ENCODE measurements at regions not wholly inside any gene's neighbourhood (a gene's known extent, or its start where the extent isn't known, plus 50 kb on each side); places are given as distances from the start of the nearest gene placed in this dataset.

DNA sequence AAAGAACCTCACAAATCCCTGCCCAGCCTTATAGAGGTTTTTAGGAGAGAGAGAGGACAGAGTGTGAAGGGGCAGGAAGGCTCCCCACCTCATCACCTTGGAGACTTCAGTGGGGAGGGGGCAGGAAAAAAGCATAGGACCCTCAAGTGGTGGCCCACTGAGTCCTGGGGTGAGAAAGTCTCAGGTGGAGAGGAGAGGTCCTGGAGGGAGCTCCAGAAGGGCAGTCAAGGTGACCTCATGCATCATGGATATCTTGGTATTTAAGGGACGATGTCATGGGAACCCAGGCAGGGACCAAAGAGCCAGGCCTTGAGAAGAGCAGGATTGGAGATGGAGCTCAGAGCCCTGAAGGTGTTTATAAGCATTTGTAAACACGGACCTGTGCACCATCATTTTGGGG is 204.5 kb downstream of the SLC4A3 start:
- H3K27me3 ChIP-seq, result no peaks in the 10 kb centered on the region
- TF ChIP-seq, protein P1, sequence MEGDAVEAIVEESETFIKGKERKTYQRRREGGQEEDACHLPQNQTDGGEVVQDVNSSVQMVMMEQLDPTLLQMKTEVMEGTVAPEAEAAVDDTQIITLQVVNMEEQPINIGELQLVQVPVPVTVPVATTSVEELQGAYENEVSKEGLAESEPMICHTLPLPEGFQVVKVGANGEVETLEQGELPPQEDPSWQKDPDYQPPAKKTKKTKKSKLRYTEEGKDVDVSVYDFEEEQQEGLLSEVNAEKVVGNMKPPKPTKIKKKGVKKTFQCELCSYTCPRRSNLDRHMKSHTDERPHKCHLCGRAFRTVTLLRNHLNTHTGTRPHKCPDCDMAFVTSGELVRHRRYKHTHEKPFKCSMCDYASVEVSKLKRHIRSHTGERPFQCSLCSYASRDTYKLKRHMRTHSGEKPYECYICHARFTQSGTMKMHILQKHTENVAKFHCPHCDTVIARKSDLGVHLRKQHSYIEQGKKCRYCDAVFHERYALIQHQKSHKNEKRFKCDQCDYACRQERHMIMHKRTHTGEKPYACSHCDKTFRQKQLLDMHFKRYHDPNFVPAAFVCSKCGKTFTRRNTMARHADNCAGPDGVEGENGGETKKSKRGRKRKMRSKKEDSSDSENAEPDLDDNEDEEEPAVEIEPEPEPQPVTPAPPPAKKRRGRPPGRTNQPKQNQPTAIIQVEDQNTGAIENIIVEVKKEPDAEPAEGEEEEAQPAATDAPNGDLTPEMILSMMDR (IDR thresholded peaks at IDR 0.05), result no peak
- no peak for TF ChIP-seq POLR2A (IDR thresholded peaks at IDR 0.05)
- no peak overlapping the region for H3K27ac ChIP-seq
- H3K9me3 ChIP-seq, result no peaks in the 10 kb centered on the region
- intact Hi-C loops (cut with DNase I; ENCODE audit: low total_unique reads), result no loop called here
- DNase-seq, result no peak
- H3K4me3 ChIP-seq, result no peak overlapping the region
- H3K4me1 ChIP-seq, result no peaks in the 10 kb centered on the region
- H3K36me3 ChIP-seq, result no peaks in the 10 kb centered on the region

DNA sequence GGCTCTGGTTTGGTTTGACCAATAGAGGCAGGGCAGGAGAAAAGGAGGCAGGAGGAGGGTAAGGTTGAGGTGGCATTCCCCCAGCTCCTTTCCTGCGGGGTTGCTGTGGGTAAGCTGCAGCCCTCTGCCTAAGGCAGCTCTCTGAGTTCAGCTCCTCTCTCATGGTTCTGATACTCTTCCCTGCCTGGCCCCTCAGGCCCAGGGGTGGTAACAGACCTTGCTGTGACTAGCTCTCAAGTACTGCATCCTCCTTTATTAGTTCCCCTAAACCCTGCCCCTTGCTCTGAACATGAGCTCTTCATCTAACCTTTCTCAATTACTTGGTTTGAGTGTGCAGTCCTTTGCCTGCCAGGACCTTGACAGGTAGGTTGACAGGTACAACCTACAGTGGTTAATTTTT is 205.5 kb downstream of the SLC4A3 start:
- intact Hi-C loops (cut with DNase I; ENCODE audit: low total_unique reads), result no loop called here
- H3K27me3 ChIP-seq, result no peaks in the 10 kb centered on the region
- no peaks in the 10 kb centered on the region for H3K36me3 ChIP-seq
- no peak overlapping the region for H3K4me3 ChIP-seq
- no peaks in the 10 kb centered on the region for H3K4me1 ChIP-seq
- no peak for DNase-seq
- H3K9me3 ChIP-seq, result no peaks in the 10 kb centered on the region
- no peak overlapping the region for H3K27ac ChIP-seq
- TF ChIP-seq POLR2A (IDR thresholded peaks at IDR 0.05), result no peak
- TF ChIP-seq, protein P1 (IDR thresholded peaks at IDR 0.05), result no peak

DNA sequence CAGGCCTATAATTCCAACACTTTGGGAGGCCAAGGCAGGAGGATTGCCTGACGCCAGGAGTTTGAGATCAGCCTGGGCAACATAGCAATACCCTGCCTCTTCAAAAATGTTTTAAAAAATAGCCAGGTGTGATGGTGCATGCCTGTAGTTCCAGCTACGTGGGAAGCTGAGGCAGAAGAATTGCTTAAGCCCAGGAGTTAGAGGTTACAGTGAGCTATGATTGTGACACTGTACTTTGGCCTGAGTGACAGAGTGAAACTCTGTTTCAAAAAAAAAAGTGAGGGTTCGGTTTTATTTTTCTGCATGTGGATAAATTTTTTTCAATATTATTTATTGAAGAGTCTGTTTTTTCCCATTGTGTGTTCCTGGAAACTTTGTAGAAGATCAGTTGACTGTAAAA is 208.1 kb downstream of the SLC4A3 start:
- no peak for DNase-seq
- Histone ChIP-seq H3K27ac (no peak overlapping the region), H3K4me1 (no peaks in the 10 kb centered on the region), H3K4me3 (no peak overlapping the region), H3K36me3 (no peaks in the 10 kb centered on the region), H3K9me3 (no peaks in the 10 kb centered on the region), H3K27me3 (no peaks in the 10 kb centered on the region)
- TF ChIP-seq POLR2A (IDR thresholded peaks at IDR 0.05), result no peak
- TF ChIP-seq, protein P1 (IDR thresholded peaks at IDR 0.05), result no peak
- intact Hi-C loops (cut with DNase I; ENCODE audit: low total_unique reads), result no loop called here

DNA sequence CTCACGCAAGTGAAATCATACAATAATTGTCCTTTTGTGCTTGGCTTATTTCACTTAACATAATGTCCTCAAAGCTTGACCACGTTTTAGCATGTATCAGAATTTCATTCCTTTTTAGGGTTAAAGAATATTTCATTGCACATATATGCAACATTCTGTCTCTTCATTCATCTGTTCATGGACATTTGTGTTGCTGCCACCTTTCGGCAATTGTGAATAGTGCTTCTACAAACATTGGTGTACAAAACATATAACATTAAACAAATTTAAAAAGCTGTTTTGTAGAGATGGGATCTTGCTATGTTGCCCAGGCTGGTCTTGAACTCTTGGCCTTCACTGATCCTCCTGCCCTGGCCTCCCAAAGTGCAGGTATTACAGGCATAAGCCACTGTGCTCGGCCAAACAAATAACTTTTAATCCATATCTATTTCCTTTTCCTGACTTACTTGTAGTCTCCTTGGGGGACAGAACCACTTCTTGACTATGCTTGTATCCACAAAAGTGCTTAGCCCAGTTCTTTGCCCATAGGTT is 209.3 kb downstream of the SLC4A3 start:
- Histone ChIP-seq H3K9me3 (no peaks in the 10 kb centered on the region), H3K27ac (no peak overlapping the region), H3K4me1 (no peaks in the 10 kb centered on the region), H3K4me3 (no peak overlapping the region), H3K27me3 (no peaks in the 10 kb centered on the region), H3K36me3 (no peaks in the 10 kb centered on the region)
- no peak for DNase-seq
- TF ChIP-seq POLR2A (IDR thresholded peaks at IDR 0.05), result no peak
- TF ChIP-seq, protein P1 (IDR thresholded peaks at IDR 0.05), result peak in 3 of 4 experiments; percentile 8 to 34 (median 14)
- intact Hi-C loops (cut with DNase I; ENCODE audit: low total_unique reads), result no loop called here

DNA sequence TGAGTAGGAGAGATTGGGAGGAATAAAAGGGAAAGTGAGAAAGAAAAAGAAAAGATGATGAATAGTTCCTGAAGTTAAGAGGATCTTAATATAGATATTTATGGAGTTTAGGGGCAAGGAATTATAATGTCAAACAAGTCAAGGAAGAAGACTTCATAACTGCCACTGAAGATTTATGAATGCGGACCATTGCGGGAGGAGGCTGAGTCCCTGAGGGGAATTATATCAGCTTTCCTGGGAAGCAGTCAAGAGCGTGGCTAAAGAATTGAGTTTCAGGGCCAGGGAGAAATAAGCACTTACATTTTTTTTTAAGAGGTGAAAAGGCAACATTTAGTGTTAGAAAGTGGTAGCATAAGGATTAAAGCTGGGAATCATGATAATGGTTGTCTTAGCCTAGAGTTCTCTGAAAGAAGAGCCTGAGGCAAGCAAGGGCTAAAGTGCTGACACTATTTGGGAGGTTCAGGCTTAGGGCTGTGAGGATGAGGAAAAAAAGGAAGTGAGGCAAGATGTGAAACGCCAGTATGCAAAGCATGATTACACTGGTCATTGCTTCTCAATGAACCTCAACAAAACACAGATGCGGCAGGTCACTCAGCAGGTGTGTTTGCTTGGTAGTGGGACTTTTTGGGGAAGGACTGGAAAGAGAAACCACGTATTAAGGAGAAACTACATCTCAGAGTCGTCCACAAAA is 217.1 kb downstream of the SLC4A3 start:
- TF ChIP-seq POLR2A (IDR thresholded peaks at IDR 0.05), result no peak
- TF ChIP-seq, protein P1 (IDR thresholded peaks at IDR 0.05), result no peak
- H3K4me1 ChIP-seq, result no peaks in the 10 kb centered on the region
- no peaks in the 10 kb centered on the region for H3K9me3 ChIP-seq
- H3K4me3 ChIP-seq, result no peak overlapping the region
- H3K36me3 ChIP-seq, result no peaks in the 10 kb centered on the region
- no peak overlapping the region for H3K27ac ChIP-seq
- no peak for DNase-seq
- intact Hi-C loops (cut with DNase I; ENCODE audit: low total_unique reads), result no loop called here
- no peaks in the 10 kb centered on the region for H3K27me3 ChIP-seq
